ENCODE measurements at regions not wholly inside any gene's neighbourhood (a gene's known extent, or its start where the extent isn't known, plus 50 kb on each side); places are given as distances from the start of the nearest gene placed in this dataset.

DNA sequence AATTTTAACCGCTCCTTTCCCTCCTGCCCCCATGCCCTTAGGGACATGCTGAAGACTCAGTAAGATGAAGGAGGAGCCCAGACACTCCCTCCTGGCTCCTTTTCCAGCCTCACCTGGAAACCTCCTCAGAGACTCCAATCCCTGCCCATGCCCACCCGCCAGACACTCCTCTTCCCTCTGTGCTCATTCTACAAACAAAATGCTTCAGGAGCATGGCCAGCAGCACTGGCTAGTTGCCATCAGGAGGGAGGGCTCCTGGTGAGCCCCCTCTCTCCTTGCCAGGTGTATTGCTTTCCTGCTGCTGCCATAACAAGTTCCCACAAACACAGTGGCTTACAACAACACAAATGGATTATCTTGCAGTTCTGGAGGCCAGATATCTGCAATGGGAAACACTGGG lies 126.1 kb downstream of the PSMG1 start:
- TF ChIP-seq, protein P1, sequence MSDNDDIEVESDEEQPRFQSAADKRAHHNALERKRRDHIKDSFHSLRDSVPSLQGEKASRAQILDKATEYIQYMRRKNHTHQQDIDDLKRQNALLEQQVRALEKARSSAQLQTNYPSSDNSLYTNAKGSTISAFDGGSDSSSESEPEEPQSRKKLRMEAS (IDR thresholded peaks at IDR 0.05; ENCODE audit: low read depth, low read length) = no peak
- TF ChIP-seq MYC (IDR thresholded peaks at IDR 0.05; ENCODE audit: low read depth, low read length) (no peak), POLR2A (IDR thresholded peaks at IDR 0.05; ENCODE audit: extremely low read depth, insufficient read length) (no peak)
- TF ChIP-seq, protein P2, sequence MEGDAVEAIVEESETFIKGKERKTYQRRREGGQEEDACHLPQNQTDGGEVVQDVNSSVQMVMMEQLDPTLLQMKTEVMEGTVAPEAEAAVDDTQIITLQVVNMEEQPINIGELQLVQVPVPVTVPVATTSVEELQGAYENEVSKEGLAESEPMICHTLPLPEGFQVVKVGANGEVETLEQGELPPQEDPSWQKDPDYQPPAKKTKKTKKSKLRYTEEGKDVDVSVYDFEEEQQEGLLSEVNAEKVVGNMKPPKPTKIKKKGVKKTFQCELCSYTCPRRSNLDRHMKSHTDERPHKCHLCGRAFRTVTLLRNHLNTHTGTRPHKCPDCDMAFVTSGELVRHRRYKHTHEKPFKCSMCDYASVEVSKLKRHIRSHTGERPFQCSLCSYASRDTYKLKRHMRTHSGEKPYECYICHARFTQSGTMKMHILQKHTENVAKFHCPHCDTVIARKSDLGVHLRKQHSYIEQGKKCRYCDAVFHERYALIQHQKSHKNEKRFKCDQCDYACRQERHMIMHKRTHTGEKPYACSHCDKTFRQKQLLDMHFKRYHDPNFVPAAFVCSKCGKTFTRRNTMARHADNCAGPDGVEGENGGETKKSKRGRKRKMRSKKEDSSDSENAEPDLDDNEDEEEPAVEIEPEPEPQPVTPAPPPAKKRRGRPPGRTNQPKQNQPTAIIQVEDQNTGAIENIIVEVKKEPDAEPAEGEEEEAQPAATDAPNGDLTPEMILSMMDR (IDR thresholded peaks at IDR 0.05; ENCODE audit: low read depth, low read length) = no peak
- DNase-seq (ENCODE audit: low read depth) = no peak
- no peak overlapping the region for H3K4me3 ChIP-seq (ENCODE audit: low read depth, low read length)

DNA sequence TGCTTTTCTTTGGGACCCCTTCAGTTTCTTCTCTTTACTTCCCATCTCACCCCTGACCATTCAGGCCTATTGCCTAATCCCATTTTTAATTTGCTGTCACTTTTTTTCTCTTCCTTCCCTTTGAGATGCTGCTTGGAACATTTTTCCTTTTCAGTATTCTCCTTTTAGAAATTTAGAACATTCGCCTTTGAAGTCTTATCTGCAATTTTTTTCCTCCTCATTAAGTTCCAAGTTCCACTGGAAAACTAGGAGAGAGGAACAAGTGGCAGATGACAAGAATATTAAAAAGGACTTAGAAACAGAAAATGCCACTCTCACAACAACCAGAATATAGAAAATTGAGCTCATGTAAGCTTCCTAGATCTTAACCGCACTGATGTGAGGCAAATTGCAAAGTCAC lies 126.6 kb downstream of the PSMG1 start:
- DNase-seq (ENCODE audit: low read depth) = no peak
- TF ChIP-seq MYC (IDR thresholded peaks at IDR 0.05; ENCODE audit: low read depth, low read length) = no peak
- TF ChIP-seq, protein P1 (IDR thresholded peaks at IDR 0.05; ENCODE audit: low read depth, low read length) = no peak
- H3K4me3 ChIP-seq (ENCODE audit: low read depth, low read length) = no peak overlapping the region

DNA sequence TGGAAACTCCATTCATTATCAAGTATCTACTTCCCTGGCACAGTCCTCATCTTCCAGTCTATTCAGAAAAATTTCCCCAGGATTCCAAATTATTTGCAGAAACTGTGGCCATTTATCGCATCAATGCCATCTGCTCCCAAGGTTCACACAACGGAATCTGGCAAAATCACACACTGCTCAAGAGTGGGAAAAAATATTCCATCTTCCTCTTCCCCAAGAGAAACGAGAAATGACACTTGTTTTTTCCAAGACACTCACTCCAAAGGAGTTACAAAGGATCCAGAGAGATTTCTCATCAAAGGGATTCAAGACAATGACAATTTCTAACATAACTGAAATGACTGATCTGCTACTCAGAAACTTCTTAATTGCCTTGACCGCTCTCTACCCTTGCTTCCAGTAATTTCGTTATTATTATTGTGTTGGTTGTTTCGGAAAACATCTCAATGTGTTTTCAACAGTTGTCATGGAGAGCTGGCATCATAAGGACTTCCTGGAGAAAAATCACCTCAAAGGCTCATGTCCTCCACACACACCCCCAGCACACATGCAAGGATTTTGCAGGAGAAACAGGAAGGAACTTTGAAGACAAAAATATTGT lies 128.0 kb downstream of the PSMG1 start:
- DNase-seq (ENCODE audit: low read depth) = no peak
- TF ChIP-seq, protein P2 (IDR thresholded peaks at IDR 0.05; ENCODE audit: low read depth, low read length) = no peak
- TF ChIP-seq, protein P1 (IDR thresholded peaks at IDR 0.05; ENCODE audit: low read depth, low read length) = no peak
- TF ChIP-seq MYC (IDR thresholded peaks at IDR 0.05; ENCODE audit: low read depth, low read length) (no peak), POLR2A (IDR thresholded peaks at IDR 0.05; ENCODE audit: extremely low read depth, insufficient read length) (no peak)
- H3K4me3 ChIP-seq (ENCODE audit: low read depth, low read length) = no peak overlapping the region

DNA sequence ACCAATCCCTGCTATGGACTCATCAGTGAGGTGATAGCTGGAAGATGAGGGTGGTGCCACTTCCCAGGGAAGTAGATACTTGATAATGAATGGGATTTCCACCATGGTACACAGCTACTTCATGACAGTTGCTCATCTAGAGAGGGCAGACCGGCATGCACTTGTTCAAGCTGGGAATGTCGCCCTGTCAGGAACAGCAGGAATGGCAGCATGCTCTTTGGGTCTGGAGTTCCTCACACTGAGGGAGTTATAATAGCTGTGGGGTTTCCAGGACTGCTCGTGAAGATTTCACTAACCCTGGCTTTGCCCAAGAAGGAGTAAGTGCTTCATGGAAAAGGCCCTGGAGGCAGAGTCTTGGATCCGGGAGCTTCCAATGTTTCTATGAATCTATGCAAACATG lies 129.2 kb downstream of the PSMG1 start:
- H3K4me3 ChIP-seq (ENCODE audit: low read depth, low read length) = no peak overlapping the region
- DNase-seq (ENCODE audit: low read depth) = no peak
- TF ChIP-seq, protein P1 (IDR thresholded peaks at IDR 0.05; ENCODE audit: low read depth, low read length) = no peak
- TF ChIP-seq MYC (IDR thresholded peaks at IDR 0.05; ENCODE audit: low read depth, low read length) (no peak), POLR2A (IDR thresholded peaks at IDR 0.05; ENCODE audit: extremely low read depth, insufficient read length) (no peak)
- TF ChIP-seq, protein P2 (IDR thresholded peaks at IDR 0.05; ENCODE audit: low read depth, low read length) = no peak

DNA sequence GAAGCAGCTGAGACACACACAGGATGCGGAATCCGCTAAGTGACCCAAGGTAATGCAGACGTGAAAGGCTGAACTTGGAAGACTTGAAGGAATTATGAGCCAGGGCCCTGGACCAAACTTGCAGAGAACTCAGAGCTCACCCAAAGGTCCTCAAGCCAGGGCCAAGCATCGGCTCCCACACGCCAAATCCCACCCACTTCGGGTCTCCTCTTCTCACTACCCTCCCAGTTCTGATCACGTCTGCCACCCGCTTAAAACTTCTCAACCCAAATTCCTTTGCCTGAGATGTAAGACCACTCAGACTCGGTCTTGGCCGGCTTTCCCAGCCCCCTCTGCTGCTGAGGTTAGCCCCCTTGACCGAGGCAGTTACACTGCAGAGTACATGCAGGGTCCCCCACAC lies 130.1 kb downstream of the PSMG1 start:
- DNase-seq (ENCODE audit: low read depth) = no peak
- no peak for TF ChIP-seq MYC (IDR thresholded peaks at IDR 0.05; ENCODE audit: low read depth, low read length)
- TF ChIP-seq, protein P2 (IDR thresholded peaks at IDR 0.05; ENCODE audit: low read depth, low read length) = no peak
- TF ChIP-seq, protein P1 (IDR thresholded peaks at IDR 0.05; ENCODE audit: low read depth, low read length) = no peak
- no peak for TF ChIP-seq POLR2A (IDR thresholded peaks at IDR 0.05; ENCODE audit: extremely low read depth, insufficient read length)
- H3K4me3 ChIP-seq (ENCODE audit: low read depth, low read length) = no peak overlapping the region

DNA sequence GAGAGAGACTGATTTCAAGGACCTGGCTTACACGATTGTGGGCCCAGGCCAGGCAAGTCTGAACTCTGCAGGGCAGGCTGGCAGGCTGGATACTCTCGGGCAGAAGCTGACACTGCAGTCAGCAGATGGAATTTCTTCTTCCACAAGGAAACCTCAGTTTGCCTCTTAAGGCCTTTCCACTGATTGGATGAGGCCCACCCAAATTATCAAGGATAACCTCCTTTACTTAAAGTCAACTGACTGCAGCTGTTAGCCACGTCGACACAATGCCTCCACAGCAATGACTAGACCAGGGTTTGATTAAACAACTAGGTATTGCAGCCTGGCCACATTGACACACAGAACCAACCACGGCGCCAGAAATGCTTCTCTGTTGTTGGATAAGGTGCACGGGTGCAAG lies 130.5 kb downstream of the PSMG1 start:
- H3K4me3 ChIP-seq (ENCODE audit: low read depth, low read length) = no peak overlapping the region
- no peak for DNase-seq (ENCODE audit: low read depth)
- TF ChIP-seq, protein P1 (IDR thresholded peaks at IDR 0.05; ENCODE audit: low read depth, low read length) = no peak
- TF ChIP-seq MYC (IDR thresholded peaks at IDR 0.05; ENCODE audit: low read depth, low read length) (no peak), POLR2A (IDR thresholded peaks at IDR 0.05; ENCODE audit: extremely low read depth, insufficient read length) (no peak)
- TF ChIP-seq, protein P2 (IDR thresholded peaks at IDR 0.05; ENCODE audit: low read depth, low read length) = no peak
